Type B pancreatic cell (in vitro differentiated cells): ENCODE measurements at regions not wholly inside any gene's neighbourhood (a gene's known extent, or its start where the extent isn't known, plus 50 kb on each side); places are given as distances from the start of the nearest gene placed in this dataset.

Source experiments
- DNase-seq: peaks from one replicate; pipeline ENCODE4 v3.0.0; 2021; ENCODE audit warnings: mixed read lengths; ENCODE audit not compliant: unreplicated experiment; ENCODE audit errors: extremely low spot score
- H3K27ac Mint-ChIP-seq: 2 replicates; pipeline ENCODE4 v1.8.0; 2021; ENCODE audit warnings: mild to moderate bottlenecking, mixed read lengths
- H3K27me3 Mint-ChIP-seq: 2 replicates; pipeline ENCODE4 v1.8.0; 2021; ENCODE audit warnings: mixed read lengths
- H3K36me3 Mint-ChIP-seq: 2 replicates; pipeline ENCODE4 v1.8.0; 2021; ENCODE audit warnings: mixed read lengths
- H3K4me1 Mint-ChIP-seq: one replicate; pipeline ENCODE4 v1.8.0; 2021; ENCODE audit warnings: mixed read lengths; ENCODE audit not compliant: unreplicated experiment
- H3K4me3 Mint-ChIP-seq: 2 replicates; pipeline ENCODE4 v1.8.0; 2021; ENCODE audit warnings: mild to moderate bottlenecking, mixed read lengths
- H3K9me3 Mint-ChIP-seq: 2 replicates; pipeline ENCODE4 v1.8.0; 2021; ENCODE audit warnings: mixed read lengths
- TF ChIP-seq, protein P1 (sequence below): fragments of 200-600 bp; sonication (generic); conservative IDR thresholded peaks from 2 replicates; pipeline ENCODE4 v1.5.0; 2021; ENCODE audit warnings: antibody characterized with exemption, mild to moderate bottlenecking

- no peaks in the 10 kb centered on the region for H3K27me3 Mint-ChIP-seq
- no peak overlapping the region for H3K27ac Mint-ChIP-seq
- H3K9me3 Mint-ChIP-seq = peaks cover 4% of the 10 kb centered on the region
- H3K4me1 Mint-ChIP-seq = peaks cover 7% of the 10 kb centered on the region
- H3K4me3 Mint-ChIP-seq = no peak overlapping the region
- H3K36me3 Mint-ChIP-seq = no peaks in the 10 kb centered on the region
- TF ChIP-seq, protein P1, sequence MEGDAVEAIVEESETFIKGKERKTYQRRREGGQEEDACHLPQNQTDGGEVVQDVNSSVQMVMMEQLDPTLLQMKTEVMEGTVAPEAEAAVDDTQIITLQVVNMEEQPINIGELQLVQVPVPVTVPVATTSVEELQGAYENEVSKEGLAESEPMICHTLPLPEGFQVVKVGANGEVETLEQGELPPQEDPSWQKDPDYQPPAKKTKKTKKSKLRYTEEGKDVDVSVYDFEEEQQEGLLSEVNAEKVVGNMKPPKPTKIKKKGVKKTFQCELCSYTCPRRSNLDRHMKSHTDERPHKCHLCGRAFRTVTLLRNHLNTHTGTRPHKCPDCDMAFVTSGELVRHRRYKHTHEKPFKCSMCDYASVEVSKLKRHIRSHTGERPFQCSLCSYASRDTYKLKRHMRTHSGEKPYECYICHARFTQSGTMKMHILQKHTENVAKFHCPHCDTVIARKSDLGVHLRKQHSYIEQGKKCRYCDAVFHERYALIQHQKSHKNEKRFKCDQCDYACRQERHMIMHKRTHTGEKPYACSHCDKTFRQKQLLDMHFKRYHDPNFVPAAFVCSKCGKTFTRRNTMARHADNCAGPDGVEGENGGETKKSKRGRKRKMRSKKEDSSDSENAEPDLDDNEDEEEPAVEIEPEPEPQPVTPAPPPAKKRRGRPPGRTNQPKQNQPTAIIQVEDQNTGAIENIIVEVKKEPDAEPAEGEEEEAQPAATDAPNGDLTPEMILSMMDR = no peak
- DNase-seq = no peak
These were observed 183.1 kb upstream of the C9orf72 start for GRCh38 chr9:27756418-27756817.

- Mint-ChIP-seq H3K9me3 (no peaks in the 10 kb centered on the region), H3K4me3 (no peak overlapping the region), H3K36me3 (no peaks in the 10 kb centered on the region), H3K27me3 (no peaks in the 10 kb centered on the region), H3K27ac (no peak overlapping the region), H3K4me1 (peaks cover 32% of the 10 kb centered on the region)
- no peak for DNase-seq
- TF ChIP-seq, protein P1 = no peak
These were observed 190.6 kb upstream of the C9orf72 start for GRCh38 chr9:27763831-27764230.

GRCh38 chr9:27765266-27766072 is 192.2 kb upstream of the C9orf72 start:
- TF ChIP-seq, protein P1 = no peak
- Mint-ChIP-seq H3K4me3 (no peak overlapping the region), H3K36me3 (no peaks in the 10 kb centered on the region), H3K27me3 (no peaks in the 10 kb centered on the region), H3K4me1 (peaks cover 32% of the 10 kb centered on the region), H3K27ac (peak overlapping the region; percentile 8), H3K9me3 (no peaks in the 10 kb centered on the region)
- DNase-seq = no peak

GRCh38 chr9:27766073-27766835 is 193.0 kb upstream of the C9orf72 start:
- TF ChIP-seq, protein P1 = no peak
- peaks cover 30% of the 10 kb centered on the region for H3K4me1 Mint-ChIP-seq
- H3K36me3 Mint-ChIP-seq = no peaks in the 10 kb centered on the region
- no peak overlapping the region for H3K4me3 Mint-ChIP-seq
- no peaks in the 10 kb centered on the region for H3K27me3 Mint-ChIP-seq
- H3K27ac Mint-ChIP-seq = no peak overlapping the region
- DNase-seq = no peak
- H3K9me3 Mint-ChIP-seq = no peaks in the 10 kb centered on the region

DNA sequence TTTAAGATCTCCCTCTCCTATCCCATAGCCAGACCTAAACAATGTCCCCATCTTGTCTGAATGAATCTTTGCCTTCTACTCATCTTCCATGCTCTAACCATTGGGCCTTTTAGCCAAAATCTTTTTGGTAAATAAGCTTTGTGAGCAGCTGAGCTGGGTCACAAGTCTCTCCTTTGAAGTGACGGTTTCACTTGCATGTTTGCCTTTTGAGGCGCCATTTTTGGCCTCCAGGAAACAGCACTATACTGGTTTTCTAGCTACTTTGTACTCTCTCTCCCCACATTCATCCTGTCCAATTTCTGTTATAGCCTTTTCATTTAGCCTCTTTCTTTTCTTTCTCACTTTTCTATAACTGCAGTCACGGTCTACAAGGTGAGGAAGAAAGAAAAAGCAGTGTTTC is 195.5 kb upstream of the C9orf72 start:
- Mint-ChIP-seq H3K9me3 (no peaks in the 10 kb centered on the region), H3K27ac (no peak overlapping the region)
- DNase-seq = no peak

More for the DNA sequence above, 195.5 kb upstream of the C9orf72 start:
- Mint-ChIP-seq H3K36me3 (no peaks in the 10 kb centered on the region), H3K27me3 (no peaks in the 10 kb centered on the region), H3K4me1 (peaks cover 23% of the 10 kb centered on the region), H3K4me3 (no peak overlapping the region)
- TF ChIP-seq, protein P1 = no peak
